ENCODE measurements at regions not wholly inside any gene's neighbourhood (a gene's known extent, or its start where the extent isn't known, plus 50 kb on each side); places are given as distances from the start of the nearest gene placed in this dataset.

DNA sequence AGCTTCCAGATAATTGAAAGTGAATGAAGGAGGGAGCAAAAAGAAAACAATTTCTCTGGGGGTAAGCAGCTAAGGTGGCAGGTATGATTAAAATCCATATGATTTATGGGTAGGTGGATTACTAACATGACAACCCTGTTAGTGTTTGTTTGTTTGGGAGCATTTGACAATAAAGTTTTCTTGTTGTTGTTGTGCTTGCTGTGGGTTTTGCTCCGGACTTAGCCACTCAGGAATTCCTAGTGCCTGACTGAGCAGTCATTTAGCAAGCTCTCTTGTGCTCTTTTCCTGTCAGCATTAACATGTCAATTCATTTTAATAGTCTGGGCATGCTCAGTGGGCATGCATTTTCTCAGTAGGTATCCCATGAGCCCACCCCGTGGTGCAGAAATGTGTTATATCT is 674.8 kb upstream of the ZEB2 start:
- no peak for DNase-seq

DNA sequence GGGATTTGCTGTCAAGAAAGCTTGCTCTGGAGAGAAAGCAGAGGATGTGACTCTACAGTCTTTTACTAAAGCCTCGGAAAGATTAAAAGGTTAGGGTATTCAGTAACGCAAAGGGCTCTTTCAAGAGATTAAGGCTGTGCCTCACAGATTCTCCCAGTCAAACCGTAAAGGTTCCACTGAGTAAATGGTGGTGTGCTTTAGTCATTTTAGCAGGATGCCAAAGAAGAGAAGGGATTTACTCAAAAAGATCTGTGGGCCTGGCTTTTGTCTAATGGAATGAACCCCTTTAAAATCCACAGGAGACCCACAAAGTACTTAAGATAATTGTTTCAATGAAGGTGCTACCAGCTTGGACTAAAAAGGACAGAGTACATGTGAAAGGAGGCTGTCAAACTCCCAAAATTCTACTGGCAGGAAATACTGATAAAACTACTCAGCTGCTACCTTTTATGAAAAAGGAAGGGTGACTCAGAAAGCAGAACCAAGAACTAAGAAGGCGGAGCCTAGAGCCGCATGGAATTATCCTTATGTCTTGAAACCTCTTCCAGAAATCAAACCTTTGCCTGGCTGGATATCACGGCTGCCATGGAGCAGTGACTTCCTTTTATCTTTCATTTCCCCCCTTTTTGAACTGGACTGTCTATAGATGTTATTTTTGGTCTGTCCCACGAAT is 670.2 kb upstream of the ZEB2 start:
- peak; percentile 24 for DNase-seq

DNA sequence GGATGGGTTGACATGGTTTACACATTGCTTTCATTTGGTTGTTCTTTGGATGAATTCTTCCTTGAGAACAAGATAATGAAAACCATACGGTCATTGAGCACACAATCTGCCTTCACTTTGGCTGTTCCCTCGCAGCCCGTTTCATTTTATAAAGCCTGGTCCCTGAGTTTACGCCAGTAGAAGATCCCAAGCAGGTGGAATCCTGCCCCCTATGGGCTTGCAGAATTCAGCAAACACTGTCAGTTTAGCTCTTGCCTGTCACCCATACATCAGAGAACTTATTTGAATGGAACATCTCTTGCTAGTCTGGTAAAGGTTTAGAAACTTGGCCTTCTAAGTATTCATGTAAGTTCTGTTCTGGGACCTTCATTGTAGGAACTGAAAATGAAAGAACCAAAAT is 666.4 kb upstream of the ZEB2 start:
- peak; percentile 6 for DNase-seq

DNA sequence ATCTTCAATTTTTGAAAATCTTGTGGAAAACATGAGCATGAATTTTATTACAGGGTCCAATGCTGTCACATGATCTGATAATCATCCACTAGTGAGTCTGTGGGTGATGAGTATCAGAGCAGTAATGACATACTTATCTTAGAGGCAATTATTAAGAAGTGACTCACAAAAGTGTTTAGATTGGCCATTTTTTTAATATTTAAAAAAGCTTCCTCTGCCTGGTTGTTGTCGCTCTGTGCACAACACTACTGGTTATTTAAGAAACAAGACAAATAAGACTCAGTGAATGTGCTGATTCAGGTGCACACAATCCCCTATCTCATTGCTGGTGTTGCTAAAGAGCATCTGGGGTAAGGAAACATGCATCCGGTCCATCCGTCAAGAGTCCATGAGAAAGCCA is 665.8 kb upstream of the ZEB2 start:
- DNase-seq = no peak

DNA sequence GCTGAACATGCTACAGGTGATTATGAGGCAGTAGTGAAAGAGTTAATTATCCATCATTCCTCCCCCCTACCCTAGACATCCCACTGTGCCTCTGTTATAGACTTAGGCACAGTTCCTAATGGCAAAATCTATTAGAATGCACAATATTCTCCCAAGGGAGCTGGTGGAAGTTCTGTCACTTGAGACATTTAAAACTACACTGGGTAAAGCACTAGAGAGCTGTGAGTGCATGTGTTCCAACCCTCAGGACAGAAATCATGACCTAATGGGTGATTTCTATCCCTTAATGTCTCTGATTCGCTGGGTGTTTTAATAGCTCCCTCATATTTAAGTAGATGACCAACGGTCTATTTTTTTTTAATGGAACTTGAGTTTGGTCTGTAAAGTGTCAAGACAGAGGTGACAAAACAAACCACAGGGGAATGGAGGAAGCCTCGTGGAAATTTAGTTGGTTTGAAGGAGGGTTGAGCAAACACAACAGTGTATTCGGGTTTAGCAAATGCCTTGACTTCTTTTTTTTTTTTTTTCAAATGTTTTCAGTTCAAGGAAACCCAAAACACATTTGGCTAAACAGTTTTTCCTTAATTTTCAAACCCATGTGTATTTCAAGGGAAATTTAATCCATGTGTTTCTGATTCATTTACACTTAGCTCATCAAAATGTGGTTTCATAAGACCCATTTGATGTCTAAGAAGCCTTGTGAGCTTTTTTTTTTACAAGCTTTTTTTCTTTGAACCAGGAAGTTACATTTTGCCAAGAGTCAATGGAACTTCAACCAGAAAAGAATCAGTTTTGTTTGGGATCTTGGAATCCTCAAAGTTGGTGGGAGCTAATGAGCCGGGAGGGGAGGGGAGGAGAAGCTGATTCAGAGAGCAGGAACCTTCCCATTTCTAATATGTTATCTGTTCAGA is 665.1 kb upstream of the ZEB2 start:
- DNase-seq = peak; percentile 44

DNA sequence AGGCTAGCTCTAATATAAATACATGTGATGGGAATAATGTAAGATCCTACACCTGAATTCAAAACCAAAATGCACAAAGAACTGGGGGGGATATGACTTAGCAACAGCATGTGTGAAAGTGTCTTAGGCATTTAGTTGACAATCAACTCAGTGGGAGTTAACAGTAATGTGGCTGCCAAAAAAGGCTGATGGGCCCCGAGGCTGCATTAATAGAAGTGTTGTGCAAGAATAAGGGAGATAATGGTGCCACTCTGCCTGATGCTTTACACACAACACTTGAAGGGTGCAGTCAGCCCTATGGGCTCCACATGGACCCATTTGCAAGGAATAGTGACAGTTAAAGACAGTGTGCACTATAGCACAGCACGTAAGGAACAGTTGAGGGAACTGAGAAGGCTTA is 649.4 kb upstream of the ZEB2 start:
- no peak for DNase-seq

DNA sequence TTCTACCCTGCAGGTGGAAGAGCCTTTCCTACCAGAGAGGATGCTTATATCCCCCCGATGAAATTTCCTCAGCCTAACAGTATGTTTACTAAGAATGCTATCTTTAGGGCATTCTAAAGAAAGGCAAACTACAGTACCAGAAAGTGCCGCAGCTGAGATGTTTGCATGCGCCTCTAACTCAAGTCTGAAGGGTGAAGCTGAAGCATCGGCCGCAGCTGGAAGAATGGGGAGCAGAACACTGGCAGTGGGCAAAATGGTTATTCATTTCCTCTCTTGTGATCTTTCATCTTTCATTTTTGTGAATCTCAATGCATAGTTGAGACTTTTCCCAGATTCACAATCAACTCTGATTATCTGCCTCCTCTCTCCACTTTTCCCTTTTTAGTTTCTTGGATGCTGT is 648.2 kb upstream of the ZEB2 start:
- DNase-seq = no peak

DNA sequence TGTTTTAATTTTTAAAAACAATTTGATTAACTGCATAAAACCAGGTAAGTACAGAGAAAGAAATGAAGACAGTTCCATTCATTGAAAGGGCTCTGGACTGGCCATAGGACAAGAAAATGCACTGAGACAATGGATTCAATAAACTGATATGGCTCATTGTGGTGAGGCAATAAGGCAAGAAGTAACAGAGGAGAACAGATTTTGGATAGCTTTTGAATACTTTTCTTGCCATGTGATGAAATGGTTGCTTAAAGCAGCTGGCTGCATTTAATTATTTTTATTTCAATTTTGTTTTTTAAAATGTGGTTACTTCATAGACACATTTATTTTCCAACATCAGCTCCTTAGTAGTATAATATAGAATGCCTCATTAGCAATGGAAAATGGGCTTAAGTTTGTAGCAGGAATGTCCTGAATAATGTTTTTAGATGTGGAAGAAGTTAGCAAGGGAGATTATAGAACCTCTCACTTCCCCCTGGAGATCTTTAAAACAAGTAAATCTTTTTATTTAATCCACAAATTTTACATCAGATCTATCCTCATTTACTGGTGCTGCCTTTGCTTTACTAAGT is 646.9 kb upstream of the ZEB2 start:
- no peak for DNase-seq

GRCh38 chr2:145161656-145162055 is 641.7 kb upstream of the ZEB2 start:
- DNase-seq = no peak

- no peak for DNase-seq
Measured at GRCh38 chr2:145160855-145161254, 640.9 kb upstream of the ZEB2 start.

DNA sequence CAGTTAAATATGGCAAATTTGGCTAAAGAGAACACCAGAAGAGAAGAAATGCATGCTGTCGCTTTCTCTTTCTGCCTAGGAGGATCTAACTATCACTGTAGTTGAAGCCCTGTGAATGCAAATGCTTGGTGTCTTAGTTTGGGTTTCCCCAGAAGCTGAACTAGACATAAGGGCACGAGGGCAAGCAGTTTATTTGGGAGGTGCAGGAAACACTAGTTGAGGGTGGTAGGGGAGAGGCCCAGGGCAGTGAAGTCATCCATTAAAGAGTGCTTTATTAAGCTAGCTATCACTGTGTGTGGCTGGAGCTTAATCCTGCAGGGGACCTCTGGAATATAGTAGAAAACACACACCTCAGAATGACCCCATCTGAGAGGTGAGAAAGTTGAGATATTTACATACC is 639.8 kb upstream of the ZEB2 start:
- DNase-seq = no peak

DNA sequence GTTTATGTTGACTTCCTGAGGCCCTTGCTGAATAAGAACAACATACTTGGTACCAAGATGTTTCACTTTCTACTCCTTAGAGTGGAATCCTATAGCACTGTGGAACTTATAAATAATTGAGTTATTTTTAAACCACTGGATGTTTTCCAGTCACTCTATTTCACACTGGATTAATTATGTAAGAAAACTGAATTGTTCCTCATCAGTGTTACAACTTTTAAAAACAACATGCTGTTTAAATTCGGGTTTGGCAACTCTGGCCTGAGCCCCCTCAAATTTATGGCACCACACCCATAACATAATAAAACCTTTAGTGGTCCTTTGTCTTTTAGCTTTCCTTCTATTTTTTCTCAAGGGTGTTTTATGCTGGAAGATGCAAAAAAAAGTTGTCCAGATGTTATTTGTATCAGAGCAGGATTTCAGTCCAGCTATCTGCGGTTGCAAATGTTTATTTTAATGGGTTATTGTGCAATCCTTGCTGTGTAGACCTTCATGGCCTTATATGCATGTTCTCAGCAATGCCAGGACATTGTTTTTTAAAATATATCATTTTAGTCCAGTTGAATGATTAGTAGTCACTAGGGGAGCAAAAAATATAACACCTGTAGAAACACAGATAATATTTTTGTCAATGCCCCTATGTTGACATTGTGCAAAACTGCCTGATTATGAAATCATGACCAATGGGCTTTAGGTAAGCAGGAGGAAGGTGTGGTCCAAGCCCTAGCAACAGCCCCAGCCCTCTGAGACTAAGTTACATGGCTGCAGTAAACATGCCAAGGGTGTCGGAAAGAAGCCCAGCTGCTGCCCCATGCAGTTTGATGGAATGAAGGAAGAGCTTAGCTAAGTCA is 638.0 kb upstream of the ZEB2 start:
- no peak for DNase-seq

- no peak for DNase-seq
Measured at GRCh38 chr2:145157036-145157675, 637.2 kb upstream of the ZEB2 start.

DNA sequence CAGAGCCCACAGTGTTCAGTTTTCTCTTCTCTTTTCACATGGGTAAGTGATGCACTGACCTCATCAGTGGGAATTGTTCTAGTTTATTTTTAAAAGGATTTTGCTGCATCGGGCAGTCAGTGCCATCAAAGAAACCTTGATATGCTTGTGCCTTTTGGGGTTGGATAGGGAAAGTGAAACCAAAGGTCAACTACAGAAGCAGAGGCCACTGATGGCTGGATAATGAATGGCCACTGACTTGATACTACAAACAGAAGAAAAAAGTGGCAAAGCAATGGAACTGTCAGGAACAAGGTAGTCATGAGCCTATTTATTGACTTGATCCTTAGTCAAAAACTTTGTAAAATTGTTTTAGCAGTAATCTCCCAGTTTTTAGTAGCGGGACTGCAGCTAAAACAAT is 636.3 kb upstream of the ZEB2 start:
- DNase-seq = no peak

- no peak for DNase-seq
Measured at GRCh38 chr2:145155196-145155595, 635.3 kb upstream of the ZEB2 start.

GRCh38 chr2:145154731-145155130 is 634.8 kb upstream of the ZEB2 start:
- no peak for DNase-seq

- DNase-seq = no peak
Measured at GRCh38 chr2:145146691-145147090, 626.8 kb upstream of the ZEB2 start.

DNA sequence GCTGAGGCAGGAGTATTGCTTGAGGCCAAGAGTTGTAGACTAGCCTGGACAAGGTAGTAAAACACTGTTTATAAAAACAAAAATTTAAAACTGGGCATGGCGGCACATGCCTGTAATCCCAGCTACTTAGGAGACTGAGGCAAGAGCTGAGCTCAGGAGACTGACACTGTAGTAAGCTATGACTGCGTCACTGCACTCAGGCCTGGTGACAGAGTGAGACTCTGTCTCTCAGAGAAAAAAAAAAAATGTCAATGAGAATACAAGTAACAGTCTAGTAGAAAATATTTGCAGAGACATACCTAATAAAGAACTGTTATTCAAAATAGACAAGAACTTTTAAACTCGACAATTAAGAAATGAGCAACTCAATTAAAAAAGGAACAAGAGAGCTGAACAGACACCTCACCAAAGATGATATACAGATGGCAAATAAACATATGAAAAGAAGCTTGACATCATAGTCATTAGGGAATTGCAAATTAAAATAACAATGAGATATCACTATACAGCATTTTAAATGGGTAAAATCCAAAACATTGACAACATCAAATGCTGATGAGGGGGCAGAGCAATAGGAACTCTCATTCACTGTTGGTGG is 624.3 kb upstream of the ZEB2 start:
- no peak for DNase-seq

- peak; percentile 76 for DNase-seq
Measured at GRCh38 chr2:145141981-145142380, 622.1 kb upstream of the ZEB2 start.

GRCh38 chr2:145140658-145141057 is 620.7 kb upstream of the ZEB2 start:
- no peak for DNase-seq

- no peak for DNase-seq
Measured at GRCh38 chr2:145138626-145139025, 618.7 kb upstream of the ZEB2 start.

DNA sequence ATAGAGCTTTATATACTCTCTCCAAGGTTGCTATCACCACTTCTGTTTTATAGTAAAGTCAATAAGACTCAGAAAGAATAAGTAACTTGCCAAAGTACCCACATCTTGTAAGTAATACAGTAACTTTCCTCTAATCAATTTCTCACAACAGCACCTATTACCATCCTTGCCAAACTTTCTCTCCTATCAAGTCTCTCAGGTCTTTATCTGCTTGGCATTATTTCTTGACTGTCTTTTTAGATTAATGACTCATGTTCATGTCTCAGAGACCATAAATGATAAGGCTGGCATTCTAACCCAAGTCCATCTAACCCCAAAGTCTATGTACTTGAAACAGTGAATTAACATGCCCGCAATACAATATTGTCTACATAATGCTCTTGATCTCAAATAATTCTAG is 618.0 kb upstream of the ZEB2 start:
- DNase-seq = no peak

Measured in inflammatory macrophage treated with lipopolysaccharide for 4 hours (primary cell).